Activated T-cell treated with anti-CD3 and anti-CD28 coated beads for 4 hours (primary cell): ENCODE measurements at regions not wholly inside any gene's neighbourhood (a gene's known extent, or its start where the extent isn't known, plus 50 kb on each side); places are given as distances from the start of the nearest gene placed in this dataset.

Experiments used
- DNase-seq: peaks from one replicate; pipeline ENCODE4 v3.0.0-alpha.2; 2020

DNA sequence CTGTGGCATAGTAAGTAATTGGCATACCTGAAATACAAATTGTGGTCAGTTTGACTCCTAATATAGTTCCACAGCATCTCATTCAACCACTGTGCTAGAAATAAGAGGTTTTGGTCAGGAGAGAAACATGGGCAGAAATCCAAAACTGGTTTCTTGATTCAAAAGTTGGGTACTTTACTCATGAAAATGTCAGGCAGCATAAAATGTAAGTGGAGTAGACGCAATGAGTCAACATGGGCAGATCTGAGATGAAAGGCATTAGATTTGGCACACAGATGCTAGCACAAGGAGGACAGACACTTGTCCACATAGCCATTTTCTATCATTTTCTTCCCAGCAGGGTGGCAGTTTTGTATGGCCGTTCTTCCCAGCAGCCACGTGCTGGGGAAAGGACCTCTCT lies 255.8 kb upstream of the CDIN1 start:
- no peak for DNase-seq

DNA sequence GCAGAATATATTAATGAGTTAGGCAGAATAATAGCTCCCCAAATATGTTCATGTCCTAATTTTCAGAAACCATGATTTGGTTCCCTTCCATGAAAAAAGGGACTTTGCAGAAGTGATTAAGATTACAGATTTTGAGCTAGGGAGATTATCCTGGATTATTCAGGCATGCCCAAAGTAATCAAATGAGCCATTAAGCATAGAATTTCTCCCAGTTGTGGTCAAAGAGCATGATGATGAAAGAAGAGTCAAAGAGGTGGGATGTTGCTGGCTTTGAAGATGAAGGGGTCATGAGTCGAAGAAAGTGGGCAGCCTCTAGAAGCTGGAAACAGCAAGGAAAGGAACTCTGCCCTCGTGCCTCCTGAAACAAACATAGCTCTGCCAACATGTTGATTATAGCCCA lies 254.2 kb upstream of the CDIN1 start:
- DNase-seq, result no peak

DNA sequence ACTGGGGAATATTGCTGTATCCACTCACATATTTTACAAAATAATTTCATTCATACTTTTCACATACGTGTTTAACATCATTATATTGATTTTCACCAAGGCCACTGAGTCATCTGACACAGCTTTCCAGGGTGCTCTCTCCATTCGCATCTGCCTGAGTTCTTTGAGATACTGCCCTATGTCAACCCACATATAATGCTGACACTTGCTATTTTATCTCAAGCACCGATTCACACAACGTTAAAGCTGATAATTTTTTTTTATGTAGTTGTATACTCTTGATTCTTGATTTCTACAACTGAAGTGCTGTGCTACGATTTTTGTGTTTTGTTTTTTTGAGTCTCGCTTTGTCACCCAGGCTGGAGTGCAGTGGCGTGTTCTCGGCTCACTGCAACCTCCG lies 249.8 kb upstream of the CDIN1 start:
- DNase-seq, result no peak

DNA sequence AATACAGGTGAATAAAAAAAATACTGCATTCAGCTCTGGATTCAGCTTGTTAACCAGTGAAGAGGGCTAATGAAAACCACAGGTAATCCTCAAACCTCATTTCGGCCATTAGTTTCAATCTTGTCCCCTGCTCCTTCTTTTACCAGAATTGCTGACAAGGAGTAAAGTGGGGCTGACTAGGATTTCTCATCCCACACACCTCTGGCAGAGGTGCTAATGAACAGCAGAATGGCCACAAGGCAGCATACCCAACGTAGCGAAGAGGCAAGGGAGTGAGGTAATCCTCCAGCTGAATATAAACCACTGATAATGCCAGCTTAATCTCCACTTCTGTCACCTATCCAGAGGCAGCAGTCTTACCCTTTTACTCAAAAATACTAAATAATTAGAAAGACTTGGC lies 248.8 kb upstream of the CDIN1 start:
- DNase-seq, result no peak

DNA sequence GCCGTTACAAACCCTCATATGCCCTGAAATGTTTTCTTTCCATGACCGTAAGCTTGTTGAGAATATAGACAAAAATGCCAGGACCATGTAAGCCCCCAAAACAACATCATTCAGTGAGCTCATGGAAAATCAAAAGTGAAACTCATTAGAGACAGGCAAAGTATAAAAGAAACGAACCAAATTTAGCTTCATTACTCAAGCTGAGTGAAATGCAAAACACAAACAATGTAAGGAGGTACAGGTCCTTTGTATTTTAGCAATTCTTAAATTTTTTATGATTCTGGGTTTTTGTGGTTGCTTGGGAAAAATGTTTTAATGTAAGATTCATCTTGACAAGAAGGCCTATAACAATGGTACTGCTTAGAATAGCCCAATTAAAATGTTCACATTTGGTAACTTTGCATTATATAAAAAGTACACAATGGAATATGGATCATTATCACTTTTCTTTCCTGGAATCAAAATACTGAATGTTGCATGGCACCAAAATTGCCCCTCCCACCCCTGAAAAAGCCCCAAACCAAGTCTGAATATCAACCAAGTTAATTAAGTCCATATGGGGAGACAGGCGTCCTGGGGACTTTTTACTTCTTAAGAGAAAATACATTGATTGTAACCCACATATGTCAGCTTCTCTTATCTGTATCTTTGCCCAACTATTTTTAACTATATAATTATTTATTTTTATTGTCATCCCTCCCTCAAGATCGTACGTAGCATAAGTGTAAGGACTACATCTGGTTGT lies 247.7 kb upstream of the CDIN1 start:
- no peak for DNase-seq

DNA sequence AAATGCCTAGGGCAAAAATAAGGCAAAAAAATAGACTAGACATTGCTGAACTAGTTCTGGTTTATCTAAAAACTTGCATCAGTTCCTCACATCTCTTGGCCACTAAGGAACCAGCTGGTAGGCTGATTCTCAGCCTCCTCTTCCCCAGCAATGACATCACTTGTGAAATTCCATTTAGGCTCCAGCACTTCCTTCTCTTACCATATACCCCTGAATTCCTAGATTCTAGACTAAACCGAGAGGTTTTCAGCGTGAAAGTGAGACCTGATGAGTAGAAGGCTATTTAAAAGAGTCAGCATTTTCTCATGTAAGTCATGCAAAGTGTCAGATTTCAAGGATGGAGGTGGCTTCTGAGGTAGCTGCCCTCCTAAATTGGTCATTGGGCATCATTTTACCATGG lies 247.1 kb upstream of the CDIN1 start:
- DNase-seq, result no peak

DNA sequence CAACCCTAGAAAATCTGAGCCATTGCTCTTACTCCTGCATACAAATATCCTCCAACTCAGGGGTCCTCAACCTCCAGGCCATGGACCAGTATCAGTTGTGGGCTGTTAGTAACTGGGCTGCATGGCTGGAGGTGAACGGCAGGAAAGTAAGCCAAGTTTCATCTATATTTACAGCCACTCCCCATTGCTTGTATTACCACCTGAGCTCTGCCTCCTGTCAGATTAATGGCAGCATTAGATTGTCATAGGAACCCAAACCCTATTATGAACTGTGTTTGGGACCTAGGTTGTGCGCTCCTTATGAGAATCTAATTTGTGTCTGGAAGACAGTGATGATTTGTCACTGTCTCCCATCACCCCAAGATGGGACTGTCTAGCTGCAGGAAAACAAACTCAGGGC lies 246.5 kb upstream of the CDIN1 start:
- no peak for DNase-seq

DNA sequence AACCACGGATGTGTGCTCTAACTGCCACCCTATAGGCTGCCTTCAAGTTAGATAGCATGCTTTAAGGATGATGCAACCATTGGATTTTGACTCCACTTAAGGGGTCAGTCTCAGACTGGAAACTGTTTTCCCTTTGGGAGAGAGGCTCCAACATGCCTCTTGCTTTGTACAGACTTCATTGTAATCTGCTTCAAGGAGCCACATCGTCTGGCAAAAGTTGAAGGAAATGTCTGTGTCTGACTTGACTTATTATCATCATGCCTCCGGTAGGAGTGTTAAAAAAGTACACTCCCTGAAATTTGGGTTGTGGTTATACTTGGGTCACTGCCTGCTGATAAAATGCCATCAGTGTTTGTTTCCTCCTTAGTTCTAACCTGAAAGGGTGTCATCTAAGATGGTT lies 245.4 kb upstream of the CDIN1 start:
- no peak for DNase-seq

DNA sequence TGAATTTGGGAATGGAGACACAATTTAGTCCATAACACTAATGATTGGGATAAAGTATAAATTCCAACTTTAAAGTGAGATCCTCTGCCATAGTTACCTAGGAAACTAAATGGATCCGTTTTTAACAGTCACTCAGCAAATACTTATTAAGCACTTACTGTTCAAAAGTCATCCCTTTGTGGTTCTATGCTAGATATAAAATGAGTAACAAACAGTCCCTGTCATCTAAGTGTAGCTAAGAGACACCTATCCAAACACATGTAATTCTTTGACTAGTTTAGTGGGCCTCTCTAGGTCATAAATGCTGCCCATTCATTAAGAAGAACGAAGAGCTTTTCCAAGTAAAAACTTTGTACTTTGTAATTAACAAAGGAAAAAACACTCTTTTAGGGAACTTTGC lies 244.2 kb upstream of the CDIN1 start:
- DNase-seq, result no peak

DNA sequence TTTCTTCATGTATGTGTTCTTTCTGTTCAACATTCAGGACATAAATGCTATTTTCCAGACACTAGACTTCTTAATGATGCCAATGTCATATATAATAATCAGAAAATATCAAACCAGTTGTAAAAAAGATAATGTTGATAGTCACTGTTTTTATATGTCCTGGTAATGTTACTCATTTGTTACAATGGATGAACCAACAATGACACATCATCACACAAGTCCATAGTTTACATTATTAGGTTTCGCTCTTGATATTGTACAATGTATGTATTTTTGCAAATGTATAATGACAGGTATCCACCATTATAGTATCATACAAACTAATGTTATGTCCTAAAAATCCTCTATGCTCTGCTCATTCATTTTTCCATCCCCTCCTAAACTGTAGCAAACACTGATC lies 243.8 kb upstream of the CDIN1 start:
- no peak for DNase-seq

DNA sequence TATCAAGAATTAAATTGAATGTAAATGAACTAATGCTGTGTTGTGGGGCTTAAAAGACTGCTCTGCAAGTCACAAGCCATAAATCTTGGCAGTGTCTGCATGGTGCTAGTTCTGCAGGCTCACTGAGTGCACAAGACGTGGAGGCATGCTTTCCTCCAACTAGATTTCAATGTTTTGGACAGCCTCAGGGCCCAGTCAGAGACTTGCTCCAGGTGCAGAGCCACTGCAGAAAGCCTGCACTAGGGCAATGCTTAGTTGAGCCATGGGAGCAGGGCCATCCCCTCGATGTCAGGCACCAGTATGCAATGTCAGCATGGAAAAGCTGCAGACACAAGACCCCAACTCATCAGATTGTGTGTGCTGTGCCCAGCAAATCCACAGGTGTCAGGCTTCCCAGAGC lies 234.5 kb upstream of the CDIN1 start:
- DNase-seq, result no peak

DNA sequence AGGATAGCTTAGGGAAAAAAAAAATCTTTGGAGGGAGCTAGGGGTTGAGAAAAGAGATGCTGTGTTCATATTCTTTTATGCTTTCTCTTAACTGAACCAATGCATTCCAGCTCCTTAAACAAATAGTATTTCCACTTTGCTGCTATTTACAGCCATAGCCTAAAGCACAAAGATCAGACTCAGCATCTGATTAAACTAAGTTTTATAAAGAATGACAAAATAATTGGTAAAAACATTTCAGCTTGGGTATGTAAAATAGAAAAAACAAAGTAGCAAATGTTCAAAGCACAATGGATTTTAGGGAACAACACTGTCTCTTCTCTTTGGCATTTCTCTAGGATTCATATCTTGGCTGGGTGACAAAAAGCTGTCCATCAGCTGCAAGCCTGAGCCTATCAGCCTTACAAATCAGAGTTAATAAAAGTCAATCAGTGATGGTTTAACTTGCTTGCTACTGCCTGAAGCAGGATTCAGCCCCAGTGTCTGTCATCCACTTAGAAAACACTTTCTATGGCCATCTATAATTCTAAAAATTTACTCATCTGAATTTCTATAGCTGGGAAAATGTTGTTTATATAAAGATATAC lies 232.1 kb upstream of the CDIN1 start:
- DNase-seq, result no peak

DNA sequence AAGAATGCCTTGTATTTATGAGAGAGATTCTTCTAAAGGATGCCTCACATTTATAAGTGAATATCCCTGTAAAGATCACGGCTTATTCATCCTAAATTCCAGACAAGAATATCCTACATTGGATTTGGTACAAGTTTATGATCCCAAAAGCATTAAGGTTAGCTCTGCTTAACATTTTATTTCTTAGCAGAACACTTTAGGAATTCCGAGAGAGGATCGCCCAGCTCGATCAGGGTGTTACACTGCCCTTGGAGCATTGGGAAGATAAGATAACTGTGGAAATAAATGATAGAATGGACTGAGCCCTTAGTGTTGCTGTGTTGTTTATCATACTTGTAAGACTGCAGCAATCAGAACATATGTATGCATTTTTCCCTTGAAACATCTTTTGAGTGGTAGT lies 223.0 kb upstream of the CDIN1 start:
- no peak for DNase-seq

DNA sequence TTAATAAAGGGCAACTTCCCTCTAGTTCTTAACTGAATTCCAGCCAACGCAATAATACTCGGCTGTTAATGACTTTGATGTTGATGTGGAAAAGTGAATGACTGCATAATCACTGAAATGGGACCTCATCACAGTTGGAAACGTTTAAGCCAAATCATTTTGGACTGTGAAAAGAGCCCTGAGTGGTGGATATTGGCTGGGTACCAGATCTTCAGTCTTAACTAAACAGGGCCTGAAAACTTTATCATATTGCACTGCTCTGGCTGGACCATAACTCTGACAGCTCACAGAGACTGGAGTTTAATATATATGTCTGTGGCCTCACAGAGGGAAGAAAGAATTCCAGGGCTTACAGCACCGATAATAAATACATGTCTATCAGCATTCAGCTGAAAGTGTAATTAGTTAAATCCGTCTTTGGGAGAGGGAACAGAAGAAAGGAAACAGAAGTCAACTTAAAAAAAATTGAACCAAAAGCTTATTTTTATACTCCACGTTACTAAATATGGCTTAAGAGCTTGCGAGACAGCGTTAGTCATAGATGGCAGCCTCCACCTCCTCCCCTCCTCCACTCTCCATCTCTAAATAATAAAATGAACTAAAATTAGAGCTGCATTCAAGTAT lies 222.3 kb upstream of the CDIN1 start:
- no peak for DNase-seq

DNA sequence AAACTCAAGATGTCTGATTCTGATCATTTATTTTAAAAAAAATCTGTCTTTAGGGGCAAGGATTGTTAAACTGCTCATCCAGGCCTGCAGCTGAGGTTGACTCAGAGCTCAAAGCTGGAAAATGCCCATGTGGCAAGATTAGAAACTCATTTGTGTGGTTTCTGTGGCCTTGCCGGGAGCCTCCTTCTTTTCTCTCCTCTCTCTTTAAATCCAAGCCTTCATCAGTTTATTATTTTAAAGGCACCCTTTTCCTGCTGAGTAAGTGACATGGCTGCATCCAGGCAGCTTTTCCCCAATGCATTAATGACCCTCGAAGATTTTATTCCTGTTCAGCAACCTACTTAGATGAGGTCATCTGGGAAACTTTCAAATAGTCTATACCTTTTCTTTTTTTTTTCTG lies 221.3 kb upstream of the CDIN1 start:
- no peak for DNase-seq

DNA sequence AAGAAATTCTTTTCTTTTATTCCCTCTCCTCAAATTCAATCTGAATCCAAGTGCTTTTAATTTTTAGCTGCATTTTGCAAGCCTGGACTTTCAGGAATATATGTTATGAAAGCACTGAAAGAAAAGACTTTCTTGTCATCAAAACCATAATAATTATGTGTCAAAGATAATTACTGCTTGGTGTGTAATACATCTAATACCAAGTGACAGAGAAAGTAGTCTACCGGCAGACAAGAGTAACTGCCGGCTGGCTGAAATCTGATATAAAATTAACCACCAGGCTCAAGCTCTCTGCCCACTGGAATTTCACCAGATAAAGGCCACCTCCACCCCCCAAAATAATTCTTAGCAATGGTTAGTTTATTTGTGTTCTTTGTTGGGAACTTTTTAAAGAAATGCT lies 220.9 kb upstream of the CDIN1 start:
- no peak for DNase-seq

DNA sequence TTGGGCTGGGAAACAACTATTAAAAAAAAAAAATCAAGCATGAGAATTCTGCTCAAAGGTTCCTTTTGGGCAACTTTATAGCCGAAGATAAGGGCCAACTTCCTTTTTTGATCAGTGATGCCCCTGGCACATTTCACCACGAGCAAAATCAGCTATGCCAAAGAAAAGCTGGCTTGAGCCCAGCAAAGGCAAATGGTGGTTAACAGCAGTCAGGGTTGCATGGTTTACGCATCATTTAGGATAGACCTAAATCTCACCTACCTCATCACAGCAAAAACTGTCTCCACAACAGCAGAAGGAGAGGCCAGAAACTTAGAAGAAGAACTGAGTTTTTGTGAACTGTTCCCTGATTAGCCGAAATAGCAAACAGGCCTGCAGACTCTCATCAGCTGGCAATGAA lies 220.1 kb upstream of the CDIN1 start:
- DNase-seq, result no peak

DNA sequence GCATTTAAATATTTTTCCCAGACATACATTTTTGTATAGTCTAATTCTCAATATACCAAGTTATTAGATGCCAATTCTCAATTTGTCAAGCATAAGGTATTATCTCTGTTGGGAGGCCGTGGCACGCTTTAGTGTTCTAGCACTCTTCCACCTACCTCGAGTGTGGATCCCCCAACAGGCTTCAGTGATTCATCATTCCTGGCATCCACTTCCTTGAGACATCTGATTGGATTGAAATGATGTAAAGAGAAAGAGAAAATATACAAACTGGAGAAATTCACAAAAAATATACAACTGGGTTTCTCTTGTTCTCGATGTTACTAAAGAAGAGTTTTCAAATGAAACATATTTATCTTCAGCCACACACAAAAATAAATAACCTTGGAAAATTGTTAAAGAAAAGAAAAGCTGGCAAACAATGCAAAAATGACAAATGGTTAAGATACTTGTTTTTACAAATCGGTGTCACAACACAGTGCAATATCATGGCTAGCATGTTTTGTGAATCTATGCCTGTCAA lies 218.0 kb upstream of the CDIN1 start:
- DNase-seq, result no peak

DNA sequence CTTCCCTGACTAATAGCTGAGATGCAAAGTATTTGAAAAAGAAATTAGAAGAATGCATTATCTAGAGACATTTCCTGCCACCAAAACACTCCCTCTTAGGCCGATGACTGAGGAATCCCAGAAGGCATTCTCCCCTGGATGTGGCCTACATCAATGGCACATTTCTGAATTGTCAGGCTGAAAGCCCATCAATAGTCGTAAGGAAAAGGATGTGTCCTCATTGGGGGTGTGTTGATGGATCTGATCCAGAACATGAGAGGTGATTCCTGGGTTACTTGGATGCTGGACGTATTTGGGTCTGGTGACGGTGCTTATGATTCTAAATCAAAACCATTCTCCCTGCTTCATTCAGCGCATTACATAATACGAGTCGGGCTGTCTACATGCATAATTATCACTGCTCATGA lies 216.9 kb upstream of the CDIN1 start:
- DNase-seq, result no peak

DNA sequence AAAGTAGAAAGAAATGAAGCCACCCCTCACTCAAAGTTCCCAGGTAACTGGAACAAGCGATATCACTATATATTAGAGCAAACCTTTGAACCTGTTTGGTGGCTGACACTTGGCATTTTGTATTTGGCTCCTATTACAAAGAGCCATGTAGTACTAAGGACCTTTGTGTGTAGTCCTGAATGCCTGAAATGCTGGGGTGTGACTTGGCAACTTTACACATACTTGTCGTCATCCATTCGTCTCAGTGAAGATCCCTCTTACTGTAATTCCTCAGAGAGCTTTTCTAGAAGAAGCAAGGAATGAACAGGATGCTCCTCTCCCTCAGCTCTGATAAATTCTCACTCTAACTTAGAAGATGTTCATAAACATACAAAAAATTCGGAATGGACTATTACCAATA lies 216.1 kb upstream of the CDIN1 start:
- DNase-seq, result no peak

DNA sequence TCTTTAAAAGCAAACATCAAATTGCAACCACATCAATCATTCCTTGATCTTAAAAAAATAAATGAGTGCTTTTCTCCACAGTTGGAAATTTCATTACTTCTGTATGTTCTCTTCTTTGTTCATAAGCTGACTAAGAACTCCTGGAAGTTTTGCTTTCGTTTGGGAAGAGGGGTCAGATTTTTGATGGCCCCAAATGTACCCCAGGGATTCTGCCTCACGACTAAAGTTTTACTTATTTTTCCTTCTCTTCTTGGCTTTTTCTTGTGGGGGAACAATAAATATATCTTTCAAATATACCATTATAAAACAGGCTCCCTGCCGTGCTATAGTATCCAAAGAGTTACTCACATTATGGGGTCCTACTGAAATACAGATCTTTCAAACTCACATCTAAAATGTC lies 215.0 kb upstream of the CDIN1 start:
- no peak for DNase-seq

DNA sequence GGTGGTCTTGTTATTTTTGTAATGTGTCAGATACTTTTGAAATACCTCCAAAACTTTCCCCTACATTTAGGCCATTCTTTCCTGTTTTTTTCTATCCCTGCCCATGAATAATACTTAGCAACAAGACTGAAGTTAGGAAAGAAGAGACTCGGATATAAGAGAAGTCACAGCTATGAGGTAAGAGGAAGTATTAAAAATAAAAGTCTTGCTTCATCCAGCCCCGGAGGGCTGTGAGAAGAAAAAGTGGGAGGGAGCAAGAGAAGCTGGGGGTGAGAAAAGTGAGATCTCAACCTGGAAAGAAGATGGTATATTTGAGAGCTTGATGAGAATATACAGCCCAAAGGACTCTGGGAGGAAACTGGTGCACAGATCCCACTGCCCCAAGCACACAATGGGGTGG lies 213.5 kb upstream of the CDIN1 start:
- DNase-seq, result no peak

DNA sequence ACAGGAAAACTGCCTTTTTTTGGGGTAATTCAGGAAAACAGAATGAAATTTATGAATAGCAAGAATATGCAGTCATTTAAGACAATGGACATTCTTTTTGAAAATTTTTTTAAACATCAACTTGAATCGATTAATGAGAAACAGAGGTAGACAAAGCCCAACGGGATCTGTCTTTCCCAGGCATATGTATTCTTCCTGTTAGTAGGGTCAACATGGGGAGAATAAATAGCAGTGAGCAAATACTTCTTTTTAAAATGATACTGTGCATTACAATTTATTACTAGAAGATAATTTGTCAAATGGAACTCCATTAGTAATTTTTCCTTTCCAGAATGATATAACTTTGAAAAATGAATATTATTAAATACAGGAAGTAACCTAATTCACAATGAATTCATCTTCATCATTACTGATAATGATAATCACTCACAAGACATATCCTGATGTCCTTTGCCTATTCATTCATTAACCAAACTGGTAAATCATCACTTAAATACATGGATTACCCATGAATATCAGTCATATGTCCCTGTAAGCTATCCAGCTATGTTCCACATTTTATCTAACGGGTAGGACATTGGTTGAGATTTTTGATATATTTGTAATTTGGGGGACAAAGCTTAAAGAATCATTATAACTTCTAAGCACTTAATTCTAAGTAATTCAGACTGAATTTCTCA lies 209.2 kb upstream of the CDIN1 start:
- DNase-seq, result no peak

DNA sequence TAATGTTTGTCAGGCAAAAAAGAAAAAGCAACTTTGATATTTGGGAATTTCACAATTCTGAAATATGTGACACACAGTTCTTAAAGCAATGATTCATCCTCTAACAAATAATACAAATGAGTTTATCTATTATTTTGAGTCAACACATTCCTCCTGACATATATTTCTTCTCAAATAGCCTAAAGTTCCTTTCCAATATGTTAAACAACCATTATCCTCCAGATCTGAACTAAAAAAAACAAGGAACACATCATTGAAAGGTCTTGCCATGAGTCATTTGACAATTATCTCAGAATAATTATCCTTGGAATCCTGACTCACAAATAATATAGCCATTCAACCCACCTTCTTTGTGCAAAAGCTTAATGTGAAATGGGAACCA lies 208.7 kb upstream of the CDIN1 start:
- no peak for DNase-seq
